GM08714 (cell line): ENCODE measurements at regions not wholly inside any gene's neighbourhood (a gene's known extent, or its start where the extent isn't known, plus 50 kb on each side); places are given as distances from the start of the nearest gene placed in this dataset.

Source experiments
- H3K4me3 ChIP-seq: fragments of 200-500 bp; sonication (Bioruptor generic); 2 replicates; pipeline ENCODE4 v1.5.1; 2014; ENCODE audit warnings: mild to moderate bottlenecking, low read length, inconsistent platforms
- ZNF274 ChIP-seq: IDR thresholded peaks from 2 replicates; pipeline ENCODE4 v1.6.1; 2012; ENCODE audit warnings: mild to moderate bottlenecking, low read depth, low read length

DNA sequence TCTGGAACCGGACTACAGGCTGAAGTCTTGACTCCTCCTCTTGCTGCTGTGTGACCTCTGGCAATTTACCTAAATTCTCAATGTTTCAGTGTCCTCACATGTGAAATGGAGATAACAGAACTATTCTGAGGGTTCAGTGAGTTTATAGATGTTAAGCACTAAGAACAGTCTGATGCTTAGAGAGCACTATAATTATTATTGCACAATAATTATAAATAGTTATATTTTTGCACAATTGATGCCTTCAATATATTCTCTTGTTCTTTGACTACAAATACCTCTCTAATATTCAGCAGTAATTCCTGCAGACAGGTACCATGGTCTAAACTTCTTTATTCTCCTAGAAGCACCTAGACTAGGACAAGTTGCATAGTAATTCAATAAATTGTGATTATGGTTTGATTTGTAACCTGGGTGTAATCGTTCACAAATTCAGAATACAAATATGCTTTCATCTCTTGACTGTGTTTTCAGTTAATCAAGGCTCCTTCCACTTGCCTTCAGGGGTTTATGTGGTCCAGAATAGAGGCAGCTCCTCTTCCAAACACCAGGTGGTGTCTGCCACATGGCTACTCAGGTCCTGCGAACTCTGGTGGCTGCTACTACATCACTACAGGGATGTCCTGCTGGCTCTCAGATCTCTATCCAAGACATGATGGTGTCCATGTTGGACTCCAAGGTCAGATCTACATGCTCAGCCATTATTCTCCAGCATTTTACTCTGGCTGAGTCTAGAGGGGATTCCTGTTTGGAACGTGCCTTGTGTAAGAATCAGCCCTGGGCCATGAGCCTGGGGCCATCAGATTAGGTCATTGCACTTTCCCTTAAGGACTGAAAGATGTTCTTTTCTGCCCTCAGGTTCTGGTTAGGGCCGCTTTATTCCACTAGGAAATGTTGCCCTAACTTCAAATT lies 103.4 kb downstream of the QRFPR start:
- no peak overlapping the region for H3K4me3 ChIP-seq
- no peak for TF ChIP-seq ZNF274

DNA sequence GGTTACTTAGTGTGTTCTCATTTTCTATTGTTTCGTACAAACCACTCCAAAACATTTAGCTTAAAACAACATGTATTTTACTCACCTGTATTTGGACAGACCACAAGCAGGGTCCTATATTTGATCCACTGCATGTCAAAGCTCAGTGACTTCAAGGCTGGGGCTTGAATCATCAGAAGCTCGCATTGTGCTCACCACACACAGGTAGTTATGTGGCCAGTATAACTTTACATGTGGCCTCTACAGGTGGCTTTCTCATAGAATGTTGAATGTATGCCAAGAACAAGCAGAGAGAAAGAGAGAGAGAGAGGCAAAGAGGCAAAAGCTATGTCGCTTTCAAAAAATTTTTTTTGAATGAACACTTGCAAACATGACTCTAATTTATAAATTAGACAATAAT lies 107.6 kb downstream of the QRFPR start:
- no peak overlapping the region for H3K4me3 ChIP-seq
- no peak for TF ChIP-seq ZNF274

DNA sequence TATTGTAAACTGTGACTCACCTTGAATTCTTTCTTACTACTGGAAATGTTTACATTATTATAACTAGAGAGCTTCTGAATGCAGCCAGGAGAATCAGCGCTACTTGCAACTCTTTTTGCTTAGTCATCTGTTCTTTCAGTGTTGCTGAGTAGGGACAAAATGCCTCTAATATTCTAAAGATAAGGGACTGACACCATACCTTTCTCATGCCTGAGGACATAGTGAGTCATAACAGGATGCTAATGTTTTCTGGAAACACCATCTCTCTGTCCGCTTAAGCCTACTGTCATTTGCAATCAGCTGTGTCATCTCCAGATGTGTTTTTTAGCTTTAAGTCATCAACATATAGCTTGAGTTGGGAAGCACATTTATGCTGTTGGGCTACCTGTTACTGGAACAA lies 108.3 kb downstream of the QRFPR start:
- no peak overlapping the region for H3K4me3 ChIP-seq
- no peak for TF ChIP-seq ZNF274

DNA sequence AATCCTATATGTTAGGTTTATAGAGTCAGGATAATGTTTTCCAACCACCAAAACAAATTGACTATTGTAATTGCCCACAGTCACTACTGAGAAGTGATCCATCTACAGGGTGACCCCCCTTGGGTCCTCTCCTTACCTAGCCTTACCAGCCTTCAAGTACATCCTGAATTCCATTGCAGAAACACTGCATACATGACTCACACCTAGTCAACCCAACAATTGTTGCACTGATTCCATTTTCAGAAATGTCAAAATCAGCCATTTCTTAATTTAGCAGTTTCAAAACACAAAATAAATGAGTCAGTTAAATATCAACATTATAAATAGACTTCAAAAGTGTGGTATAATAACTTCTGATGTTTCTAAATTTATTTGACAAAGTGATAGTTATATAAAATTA lies 106.3 kb upstream of the TNIP3 start:
- no peak for TF ChIP-seq ZNF274
- no peak overlapping the region for H3K4me3 ChIP-seq

DNA sequence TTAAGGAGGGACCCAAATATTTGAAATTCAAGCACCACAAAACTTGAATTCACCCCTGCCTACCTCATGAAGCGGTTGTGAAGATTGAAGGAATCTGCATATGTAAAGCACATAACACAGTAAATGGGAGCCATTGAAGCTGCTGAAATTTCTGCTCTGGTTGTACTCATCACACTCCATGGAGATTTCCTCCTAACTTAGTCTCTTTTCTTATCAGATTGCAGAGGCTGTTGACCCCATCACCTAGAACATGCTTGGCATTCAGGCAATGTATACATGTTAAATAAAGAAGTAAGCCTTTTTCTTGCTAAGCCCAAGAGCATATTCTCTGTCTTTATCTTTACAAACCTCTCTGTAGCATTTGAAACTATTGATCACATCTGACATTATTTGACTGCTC lies 104.9 kb upstream of the TNIP3 start:
- H3K4me3 ChIP-seq: no peak overlapping the region
- TF ChIP-seq ZNF274: no peak

DNA sequence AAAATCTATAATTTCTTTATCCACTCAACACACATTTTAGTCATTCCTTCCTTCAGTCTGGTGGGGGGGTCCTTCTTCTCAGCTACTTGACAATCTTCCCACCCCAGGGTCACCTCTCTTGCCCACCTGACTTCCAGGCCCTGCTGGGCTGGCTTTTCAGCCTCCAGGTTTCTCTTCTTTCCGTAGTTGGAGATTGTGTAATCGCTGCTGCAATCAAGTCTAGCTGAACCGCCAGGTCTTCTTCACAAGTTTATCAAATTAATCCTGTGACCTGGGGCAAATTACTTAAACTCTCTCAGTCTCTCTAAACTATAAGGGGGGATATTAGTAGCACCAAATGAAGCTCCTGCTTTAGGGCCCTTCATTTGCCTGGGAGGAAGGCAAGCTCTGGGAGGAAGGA lies 102.9 kb upstream of the TNIP3 start:
- no peak overlapping the region for H3K4me3 ChIP-seq
- TF ChIP-seq ZNF274: no peak

DNA sequence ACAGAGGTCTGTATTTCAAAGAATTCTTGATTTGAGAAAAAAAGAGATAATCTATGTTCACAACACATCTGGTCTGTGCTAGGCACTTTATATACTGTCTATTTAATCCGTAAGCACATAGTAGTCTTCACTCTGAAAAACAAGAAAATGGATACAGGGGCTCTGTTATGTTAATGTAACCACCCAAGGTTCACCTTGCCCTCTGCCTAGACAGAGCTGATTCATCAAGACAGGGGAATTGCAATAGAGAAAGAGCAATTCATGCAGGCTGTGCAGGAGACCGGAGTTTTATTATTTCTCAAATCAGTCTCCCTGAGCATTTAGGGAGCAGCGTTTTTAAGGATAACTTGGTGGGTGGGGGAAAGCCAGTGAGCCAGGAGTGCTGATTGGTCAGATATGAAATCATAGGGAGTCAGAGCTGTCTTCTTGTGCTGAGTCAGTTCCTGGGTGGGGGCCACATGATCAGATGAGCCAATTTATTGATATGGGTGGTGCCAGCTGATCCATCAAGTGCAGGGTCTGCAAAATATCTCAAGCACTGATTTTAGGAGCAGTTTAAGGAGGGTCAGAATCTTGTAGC lies 92.9 kb upstream of the TNIP3 start:
- no peak overlapping the region for H3K4me3 ChIP-seq
- TF ChIP-seq ZNF274: no peak

DNA sequence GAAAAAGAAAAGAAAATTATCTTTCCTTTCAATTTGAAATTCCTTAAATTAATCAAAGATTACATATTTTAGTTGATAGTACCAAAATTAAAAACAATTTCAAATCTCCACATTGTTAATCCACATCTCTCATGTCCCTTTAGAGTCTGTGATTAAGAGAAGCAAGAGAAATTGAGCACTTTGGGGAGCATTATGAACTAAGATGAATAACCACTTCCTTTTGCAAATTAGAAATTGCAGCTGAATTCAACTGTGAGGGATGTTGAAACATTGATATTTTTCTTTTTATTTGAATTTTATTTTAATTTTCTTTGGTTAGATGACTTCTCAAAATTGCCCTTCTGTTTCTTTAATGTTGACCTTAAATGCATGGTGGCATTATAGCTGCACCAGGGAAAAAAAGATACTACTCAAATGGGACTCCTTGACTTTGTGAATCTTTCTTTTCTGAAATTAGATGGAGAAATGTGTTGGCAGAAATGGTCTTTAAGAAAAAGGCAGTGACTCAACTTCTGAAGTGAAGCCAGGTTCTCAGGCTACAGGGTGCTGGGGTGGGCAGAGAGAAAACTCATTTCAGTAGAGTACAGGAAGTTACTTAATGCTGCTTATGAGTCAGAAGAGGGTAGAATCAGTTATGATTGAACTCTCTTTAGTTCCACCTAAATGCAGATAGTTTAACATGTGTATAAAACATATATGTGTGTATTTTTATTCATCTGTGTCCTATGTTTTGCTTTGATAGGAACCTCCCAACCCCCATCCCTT lies 92.0 kb upstream of the TNIP3 start:
- TF ChIP-seq ZNF274: no peak

DNA sequence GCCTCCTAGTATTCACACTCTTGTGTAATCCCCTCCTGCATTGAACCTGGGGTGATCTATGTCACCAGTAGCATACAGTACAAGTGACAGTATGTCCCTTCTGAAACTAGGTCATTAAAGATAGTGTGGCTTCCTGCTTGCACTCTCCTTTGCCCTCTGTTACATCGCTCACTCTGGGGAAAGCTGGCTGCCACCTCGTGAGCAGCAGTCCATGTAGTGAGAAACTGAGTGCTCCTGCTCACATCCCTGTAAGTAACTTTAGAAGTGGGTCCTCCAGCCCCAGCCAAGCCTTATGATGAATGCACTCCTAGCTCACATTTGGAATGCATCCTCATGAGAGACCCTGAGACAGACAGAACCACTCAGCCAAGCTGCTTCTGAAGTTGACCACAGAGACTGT lies 89.8 kb upstream of the TNIP3 start:
- no peak for TF ChIP-seq ZNF274
- H3K4me3 ChIP-seq: no peak overlapping the region

More for the DNA sequence above, 92.0 kb upstream of the TNIP3 start:
- no peak overlapping the region for H3K4me3 ChIP-seq

DNA sequence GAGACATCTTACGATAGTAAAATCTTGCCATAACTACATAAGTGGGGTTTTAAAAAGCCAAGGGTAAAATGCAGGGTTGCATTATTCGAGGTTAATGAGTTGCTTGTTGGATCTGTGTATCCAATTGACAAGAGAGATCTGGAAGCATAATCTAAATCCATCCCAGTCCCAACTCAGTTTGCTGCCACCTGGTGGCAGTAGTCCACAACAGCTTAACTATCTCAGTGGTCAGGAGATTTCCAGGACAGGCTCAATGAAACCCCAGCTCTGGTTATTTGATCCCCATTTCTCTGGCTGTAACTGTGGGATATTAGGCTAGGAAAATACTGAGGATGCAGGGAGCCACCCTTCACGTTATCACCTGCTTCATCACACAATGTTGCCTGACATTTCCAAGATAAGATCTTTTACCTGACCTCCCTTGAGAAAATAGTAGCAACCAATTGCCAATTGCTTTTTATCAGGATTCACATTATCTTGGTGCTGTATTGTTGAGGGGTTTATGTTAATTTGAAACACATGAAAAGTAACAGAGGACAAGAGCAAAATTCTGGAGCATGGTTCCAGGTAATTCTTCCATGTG lies 88.2 kb upstream of the TNIP3 start:
- H3K4me3 ChIP-seq: no peak overlapping the region
- no peak for TF ChIP-seq ZNF274

DNA sequence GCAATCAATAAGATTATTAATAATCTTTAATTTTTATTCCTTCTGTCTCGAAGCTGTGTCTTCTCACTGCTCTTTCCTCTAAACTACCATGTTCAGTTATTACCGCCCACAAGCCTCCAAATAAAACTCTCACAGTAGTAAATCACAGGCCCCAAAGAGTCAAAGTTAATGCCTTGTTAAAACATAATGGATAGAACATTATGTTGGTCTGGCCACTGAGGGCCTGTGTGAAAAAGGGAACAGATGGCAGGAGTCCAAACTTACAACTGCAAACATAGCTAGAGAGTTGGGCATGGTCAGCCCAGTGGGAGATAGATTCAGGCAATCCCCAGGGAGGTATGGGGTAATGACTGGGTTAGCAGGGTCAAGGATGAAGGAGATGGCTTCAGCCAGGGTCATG lies 84.6 kb upstream of the TNIP3 start:
- TF ChIP-seq ZNF274: no peak

DNA sequence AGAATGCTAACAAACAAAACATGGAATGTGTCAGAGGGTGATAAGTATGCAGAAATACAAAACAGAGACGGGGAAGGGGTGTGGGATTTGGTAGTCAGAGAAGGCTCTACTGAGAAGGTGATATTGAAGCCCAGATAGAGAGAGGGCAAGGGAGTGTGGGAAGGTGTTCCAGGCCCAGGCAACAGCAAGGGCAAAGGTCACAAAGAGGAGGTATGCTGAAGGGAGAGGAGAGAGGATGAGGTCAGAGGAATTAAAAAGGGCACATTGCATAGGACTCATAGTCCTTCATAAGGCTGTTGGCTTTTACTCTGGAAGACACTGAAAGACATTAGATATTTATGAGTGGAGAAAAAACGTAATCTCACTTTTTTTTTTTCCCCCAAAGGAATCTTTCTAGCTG lies 82.6 kb upstream of the TNIP3 start:
- H3K4me3 ChIP-seq: no peak overlapping the region
- no peak for TF ChIP-seq ZNF274

More for the DNA sequence above, 84.6 kb upstream of the TNIP3 start:
- no peak overlapping the region for H3K4me3 ChIP-seq

DNA sequence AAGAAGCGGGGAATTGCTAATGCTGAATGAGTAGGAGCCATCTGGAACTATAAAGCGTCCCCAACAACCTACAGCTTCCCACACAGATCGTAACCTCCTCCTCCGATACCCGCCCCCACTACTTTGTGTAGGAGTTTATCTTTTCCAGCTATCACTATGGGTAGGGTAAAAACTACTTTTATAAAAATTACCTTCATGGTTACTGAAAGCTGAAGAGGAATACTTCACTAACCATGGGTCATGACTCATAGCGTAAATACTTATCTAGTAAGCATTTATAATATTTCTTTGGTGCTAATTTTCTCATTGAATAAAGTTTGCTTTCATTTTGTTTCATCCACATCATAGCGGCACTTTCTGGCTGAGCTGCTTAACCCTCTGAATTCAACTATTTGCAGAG lies 79.4 kb upstream of the TNIP3 start:
- TF ChIP-seq ZNF274: no peak
- no peak overlapping the region for H3K4me3 ChIP-seq

DNA sequence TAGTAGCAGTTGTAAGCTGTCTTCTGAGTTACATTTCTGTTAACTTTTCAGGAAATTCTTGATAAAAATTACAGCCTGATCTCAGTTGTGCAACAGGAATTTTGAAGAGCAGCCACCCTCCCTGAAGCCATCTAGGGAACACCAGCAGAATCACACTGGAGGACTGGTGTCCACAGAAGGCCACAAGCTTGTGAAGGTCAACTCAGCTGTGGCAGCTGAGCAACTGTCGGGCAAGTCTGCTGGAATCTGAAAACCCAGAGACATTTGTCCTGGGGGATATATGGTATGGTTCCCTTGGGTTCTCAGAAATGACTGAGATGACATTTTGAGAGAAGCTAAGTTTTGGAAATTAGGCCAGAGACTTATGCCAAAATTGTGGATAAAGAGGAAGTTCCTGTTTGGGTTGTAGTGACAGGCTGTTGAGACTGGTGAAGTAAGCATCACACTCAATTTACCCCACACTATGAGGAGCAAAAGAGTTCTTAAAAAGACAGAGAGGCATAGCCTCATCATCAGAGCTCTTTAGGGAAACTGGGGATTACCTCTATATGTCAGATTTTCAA lies 78.1 kb upstream of the TNIP3 start:
- no peak overlapping the region for H3K4me3 ChIP-seq
- no peak for TF ChIP-seq ZNF274
